Body of pancreas (tissue), 4 donors: ENCODE measurements at regions not wholly inside any gene's neighbourhood (a gene's known extent, or its start where the extent isn't known, plus 50 kb on each side); places are given as distances from the start of the nearest gene placed in this dataset.

Source experiments
- CTCF ChIP-seq, 7 experiments: fragments of 450-650 bp in 4 of 7; fragments of 200-600 bp in 3 of 7; sonication (generic) in 3 of 7; IDR thresholded peaks; one replicate each; pipeline ENCODE4 v1.5.1; 2016 to 2019; ENCODE audit warnings: antibody characterized with exemption in 7 of 7
- POLR2A ChIP-seq, 3 donors: fragments of 450-650 bp; IDR thresholded peaks; one replicate each; pipeline ENCODE4 v1.6.1; 2016; ENCODE audit warnings: antibody characterized with exemption in 3 of 3, mild to moderate bottlenecking in 2 of 3

- TF ChIP-seq CTCF (IDR thresholded peaks at IDR 0.05) (no peak), POLR2A (IDR thresholded peaks at IDR 0.05) (no peak)
These were observed 340.8 kb downstream of the ARL4A start for GRCh38 chr7:13028036-13028824.
